ENCODE measurements at regions not wholly inside any gene's neighbourhood (a gene's known extent, or its start where the extent isn't known, plus 50 kb on each side); places are given as distances from the start of the nearest gene placed in this dataset.

DNA sequence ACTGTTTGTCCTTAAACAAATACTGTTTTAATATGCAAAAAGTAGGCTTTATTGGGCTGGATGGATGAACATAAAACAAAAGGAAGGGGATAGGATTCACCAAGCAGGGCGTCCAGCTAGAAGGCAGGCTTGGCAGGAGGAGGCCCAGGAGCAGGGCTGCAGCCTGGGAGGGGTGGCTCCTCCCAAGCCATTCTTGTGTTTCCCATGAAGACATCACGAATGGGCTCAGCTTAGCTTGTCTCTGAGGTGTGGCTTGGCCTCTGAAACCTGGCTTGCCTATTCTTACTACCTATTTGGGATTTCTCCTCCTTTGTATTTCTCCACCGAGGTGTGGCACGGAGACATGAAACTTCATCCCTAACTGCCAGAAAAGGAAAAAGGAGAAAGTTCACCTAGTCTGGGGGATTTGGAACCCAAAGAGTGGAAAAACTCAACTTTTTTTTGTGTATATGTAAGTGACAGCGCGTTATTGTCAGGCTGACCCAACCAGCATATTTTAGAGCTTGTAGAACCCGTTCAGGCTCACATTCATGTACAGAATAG lies 481.9 kb upstream of the SPRED2 start:
- no peak overlapping the region for H2AFZ ChIP-seq (ENCODE audit: low read depth, low read length, severe bottlenecking)
- H3K9me3 ChIP-seq (ENCODE audit: insufficient read depth, low read length) = no peaks in the 10 kb centered on the region
- H3K79me2 ChIP-seq (ENCODE audit: insufficient read depth, low read length) = no peaks in the 10 kb centered on the region
- H3F3A ChIP-seq (ENCODE audit: insufficient read depth) = no peaks in the 10 kb centered on the region
- no peak overlapping the region for H3K9ac ChIP-seq (ENCODE audit: low read length)
- no peaks in the 10 kb centered on the region for H4K20me1 ChIP-seq (ENCODE audit: low read depth, low read length)
- H3K36me3 ChIP-seq (ENCODE audit: low read length) = no peaks in the 10 kb centered on the region
- H3K27me3 ChIP-seq (ENCODE audit: low read length) = no peaks in the 10 kb centered on the region
- H3K9me2 ChIP-seq (replicated peaks; ENCODE audit: insufficient read depth, low read length) = no peaks in the 10 kb centered on the region; the same call in 1 of the 2 replicates
- H3K27ac ChIP-seq (ENCODE audit: low read depth, low read length) = no peak overlapping the region
- TF ChIP-seq, protein P1, sequence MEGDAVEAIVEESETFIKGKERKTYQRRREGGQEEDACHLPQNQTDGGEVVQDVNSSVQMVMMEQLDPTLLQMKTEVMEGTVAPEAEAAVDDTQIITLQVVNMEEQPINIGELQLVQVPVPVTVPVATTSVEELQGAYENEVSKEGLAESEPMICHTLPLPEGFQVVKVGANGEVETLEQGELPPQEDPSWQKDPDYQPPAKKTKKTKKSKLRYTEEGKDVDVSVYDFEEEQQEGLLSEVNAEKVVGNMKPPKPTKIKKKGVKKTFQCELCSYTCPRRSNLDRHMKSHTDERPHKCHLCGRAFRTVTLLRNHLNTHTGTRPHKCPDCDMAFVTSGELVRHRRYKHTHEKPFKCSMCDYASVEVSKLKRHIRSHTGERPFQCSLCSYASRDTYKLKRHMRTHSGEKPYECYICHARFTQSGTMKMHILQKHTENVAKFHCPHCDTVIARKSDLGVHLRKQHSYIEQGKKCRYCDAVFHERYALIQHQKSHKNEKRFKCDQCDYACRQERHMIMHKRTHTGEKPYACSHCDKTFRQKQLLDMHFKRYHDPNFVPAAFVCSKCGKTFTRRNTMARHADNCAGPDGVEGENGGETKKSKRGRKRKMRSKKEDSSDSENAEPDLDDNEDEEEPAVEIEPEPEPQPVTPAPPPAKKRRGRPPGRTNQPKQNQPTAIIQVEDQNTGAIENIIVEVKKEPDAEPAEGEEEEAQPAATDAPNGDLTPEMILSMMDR (IDR thresholded peaks at IDR 0.05; ENCODE audit: insufficient read depth, low read length, poor library complexity, severe bottlenecking) = no peak
- TF ChIP-seq EZH2phosphoT487 (conservative IDR thresholded peaks at IDR 0.05; ENCODE audit: low read length) = no peak
- H3K4me2 ChIP-seq (ENCODE audit: low read depth, low read length, poor library complexity, severe bottlenecking) = no peak overlapping the region
- no peak overlapping the region for H3K4me3 ChIP-seq (ENCODE audit: insufficient read depth, low read length, poor library complexity, severe bottlenecking)

DNA sequence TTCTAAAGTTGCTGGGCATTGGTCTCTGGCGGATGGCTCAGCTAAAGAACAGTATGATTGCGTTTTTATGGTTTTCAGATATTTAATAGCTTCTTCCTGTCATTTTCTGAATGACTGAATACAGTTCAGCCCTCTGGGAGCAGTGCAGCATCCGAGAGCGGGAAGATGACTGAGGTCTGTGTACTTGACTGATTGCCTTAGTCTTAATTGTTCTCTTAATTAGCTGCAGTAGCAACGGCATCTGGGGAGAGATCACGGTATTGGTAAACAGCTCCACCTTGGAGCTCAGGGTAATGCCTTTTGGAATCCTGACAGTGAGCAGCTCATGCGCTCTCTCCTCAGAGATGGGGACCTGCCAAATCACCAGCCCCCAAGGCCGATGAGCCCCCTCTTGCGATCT lies 481.4 kb upstream of the SPRED2 start:
- no peaks in the 10 kb centered on the region for H4K20me1 ChIP-seq (ENCODE audit: low read depth, low read length)
- H3K4me2 ChIP-seq (ENCODE audit: low read depth, low read length, poor library complexity, severe bottlenecking) = no peak overlapping the region
- H3K9me2 ChIP-seq (replicated peaks; ENCODE audit: insufficient read depth, low read length) = no peaks in the 10 kb centered on the region; the same call in 1 of the 2 replicates
- H3K4me3 ChIP-seq (ENCODE audit: insufficient read depth, low read length, poor library complexity, severe bottlenecking) = no peak overlapping the region
- no peaks in the 10 kb centered on the region for H3K27me3 ChIP-seq (ENCODE audit: low read length)
- H2AFZ ChIP-seq (ENCODE audit: low read depth, low read length, severe bottlenecking) = no peak overlapping the region
- no peak overlapping the region for H3K27ac ChIP-seq (ENCODE audit: low read depth, low read length)
- H3K36me3 ChIP-seq (ENCODE audit: low read length) = no peaks in the 10 kb centered on the region
- no peaks in the 10 kb centered on the region for H3K9me3 ChIP-seq (ENCODE audit: insufficient read depth, low read length)
- TF ChIP-seq, protein P1 (IDR thresholded peaks at IDR 0.05; ENCODE audit: insufficient read depth, low read length, poor library complexity, severe bottlenecking) = no peak
- no peak for TF ChIP-seq EZH2phosphoT487 (conservative IDR thresholded peaks at IDR 0.05; ENCODE audit: low read length)
- no peaks in the 10 kb centered on the region for H3F3A ChIP-seq (ENCODE audit: insufficient read depth)
- H3K9ac ChIP-seq (ENCODE audit: low read length) = no peak overlapping the region
- H3K79me2 ChIP-seq (ENCODE audit: insufficient read depth, low read length) = no peaks in the 10 kb centered on the region

DNA sequence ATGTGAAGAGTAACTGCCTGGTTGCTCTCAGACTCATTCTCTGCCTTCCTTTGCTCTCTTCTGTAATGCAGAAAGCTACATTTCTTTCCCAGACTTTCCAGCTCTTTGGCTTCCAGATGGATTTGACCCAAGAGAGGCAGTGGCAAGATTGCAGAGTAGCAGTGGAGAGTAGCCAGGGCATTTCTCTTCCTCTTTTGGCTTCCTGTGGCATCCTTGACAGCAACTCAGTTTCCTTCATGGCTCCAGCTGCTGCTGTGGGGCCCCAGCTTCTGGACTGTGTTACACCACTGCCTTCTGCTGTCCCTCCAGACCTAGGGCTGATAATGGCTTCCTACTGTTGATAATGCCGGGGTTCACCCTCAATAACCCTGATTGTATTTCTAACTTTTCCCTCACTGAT lies 469.4 kb upstream of the SPRED2 start:
- H3K9ac ChIP-seq (ENCODE audit: low read length) = no peak overlapping the region
- no peaks in the 10 kb centered on the region for H3F3A ChIP-seq (ENCODE audit: insufficient read depth)
- H3K4me3 ChIP-seq (ENCODE audit: insufficient read depth, low read length, poor library complexity, severe bottlenecking) = no peak overlapping the region
- no peaks in the 10 kb centered on the region for H3K27me3 ChIP-seq (ENCODE audit: low read length)
- TF ChIP-seq EZH2phosphoT487 (conservative IDR thresholded peaks at IDR 0.05; ENCODE audit: low read length) = no peak
- TF ChIP-seq, protein P1 (IDR thresholded peaks at IDR 0.05; ENCODE audit: insufficient read depth, low read length, poor library complexity, severe bottlenecking) = no peak
- no peak overlapping the region for H2AFZ ChIP-seq (ENCODE audit: low read depth, low read length, severe bottlenecking)
- H3K27ac ChIP-seq (ENCODE audit: low read depth, low read length) = no peak overlapping the region
- no peaks in the 10 kb centered on the region for H3K79me2 ChIP-seq (ENCODE audit: insufficient read depth, low read length)
- H3K9me2 ChIP-seq (replicated peaks; ENCODE audit: insufficient read depth, low read length) = no peaks in the 10 kb centered on the region
- H3K9me3 ChIP-seq (ENCODE audit: insufficient read depth, low read length) = no peaks in the 10 kb centered on the region
- no peak overlapping the region for H3K4me2 ChIP-seq (ENCODE audit: low read depth, low read length, poor library complexity, severe bottlenecking)
- no peaks in the 10 kb centered on the region; the same call in 1 of the 2 replicates for H3K36me3 ChIP-seq (ENCODE audit: low read length)
- H4K20me1 ChIP-seq (ENCODE audit: low read depth, low read length) = no peaks in the 10 kb centered on the region
